CD14-positive monocyte (primary cell): ENCODE measurements at regions not wholly inside any gene's neighbourhood (a gene's known extent, or its start where the extent isn't known, plus 50 kb on each side); places are given as distances from the start of the nearest gene placed in this dataset.

ENCODE experiments used
- DNase-seq, 3 donors: peaks; one replicate each; pipeline ENCODE4 v3.0.0-alpha.2; 2011 to 2022
- H2AFZ ChIP-seq: 2 replicates; pipeline ENCODE4 v1.6.0; 2012; ENCODE audit warnings: mild to moderate bottlenecking, low read depth, low read length, inconsistent platforms; ENCODE audit not compliant: insufficient read depth, poor library complexity, severe bottlenecking
- H3K27ac ChIP-seq, 2 donors: 1 replicate in 1 of 2; 2 replicates in 1 of 2; pipeline ENCODE4 v1.5.1; 2012 to 2013; ENCODE audit warnings: low read length in 2 of 2, control low read depth in 1 of 2, inconsistent platforms in 1 of 2, low read depth in 1 of 2, mild to moderate bottlenecking in 1 of 2
- H3K27me3 ChIP-seq, 2 donors: one replicate each; pipeline versions ENCODE4 v1.6.0 to v1.6.1; 2011 to 2013; ENCODE audit warnings: low read length in 2 of 2; ENCODE audit not compliant: control insufficient read depth in 2 of 2, insufficient read depth in 2 of 2
- H3K36me3 ChIP-seq, 2 donors: replicated peaks in 1 of 2; 1 replicate in 1 of 2; 2 replicates in 1 of 2; pipeline versions ENCODE4 v1.5.1 to v1.6.1; 2012 to 2013; ENCODE audit warnings: low read length in 2 of 2, control low read depth in 1 of 2, inconsistent platforms in 1 of 2, mild to moderate bottlenecking in 1 of 2; ENCODE audit not compliant: insufficient read depth in 2 of 2, control insufficient read depth in 1 of 2
- H3K4me1 ChIP-seq, 2 donors: 1 replicate in 1 of 2; 2 replicates in 1 of 2; pipeline versions ENCODE4 v1.5.1 to v1.6.1; 2012 to 2013; ENCODE audit warnings: low read length in 2 of 2, control low read depth in 1 of 2, inconsistent platforms in 1 of 2, mild to moderate bottlenecking in 1 of 2, moderate library complexity in 1 of 2; ENCODE audit not compliant: insufficient read depth in 2 of 2, control insufficient read depth in 1 of 2
- H3K4me2 ChIP-seq: replicated peaks from 2 replicates; pipeline ENCODE3; 2012; ENCODE audit warnings: low read length, moderate library complexity, mild to moderate bottlenecking; ENCODE audit not compliant: poor library complexity, severe bottlenecking; ENCODE audit errors: extremely low read depth
- H3K4me3 ChIP-seq, 3 experiments: fragments of 200-600 bp in 1 of 3; sonication (generic) in 1 of 3; replicated peaks in 1 of 3; 1 replicate in 2 of 3; 2 replicates in 1 of 3; pipeline ENCODE4 v1.5.1; 2011 to 2013; ENCODE audit warnings: low read length in 3 of 3, mild to moderate bottlenecking in 3 of 3, control low read depth in 2 of 3, low read depth in 2 of 3, inconsistent platforms in 1 of 3, moderate library complexity in 1 of 3
- H3K79me2 ChIP-seq: 2 replicates; pipeline ENCODE4 v1.6.0; 2012; ENCODE audit warnings: mild to moderate bottlenecking, control low read depth, inconsistent platforms, low read length, moderate library complexity; ENCODE audit not compliant: insufficient read depth
- H3K9ac ChIP-seq: 2 replicates; pipeline ENCODE4 v1.6.0; 2017; ENCODE audit warnings: low read length, mild to moderate bottlenecking; ENCODE audit not compliant: insufficient read depth, poor library complexity, severe bottlenecking
- H3K9me3 ChIP-seq, 2 donors: replicated peaks in 1 of 2; 1 replicate in 1 of 2; 2 replicates in 1 of 2; pipeline versions ENCODE4 v1.5.1 to v1.6.1; 2012 to 2013; ENCODE audit warnings: low read length in 2 of 2, control low read depth in 1 of 2; ENCODE audit not compliant: control insufficient read depth in 1 of 2, insufficient read depth in 1 of 2
- H4K20me1 ChIP-seq: 2 replicates; pipeline ENCODE4 v1.6.0; 2012; ENCODE audit warnings: mild to moderate bottlenecking, low read length, control low read depth, moderate library complexity; ENCODE audit not compliant: insufficient read depth
- H3K27ac Mint-ChIP-seq, 7 donors: one replicate each; pipeline ENCODE4 v1.8.0; 2020; ENCODE audit warnings: mild to moderate bottlenecking in 7 of 7, mixed read lengths in 7 of 7, moderate library complexity in 6 of 7, inconsistent platforms in 2 of 7
- H3K27me3 Mint-ChIP-seq, 3 donors: one replicate each; pipeline ENCODE4 v1.8.0; 2021 to 2022; ENCODE audit warnings: low read depth in 3 of 3, mild to moderate bottlenecking in 3 of 3, mixed read lengths in 3 of 3, moderate library complexity in 3 of 3, inconsistent platforms in 1 of 3
- H3K36me3 Mint-ChIP-seq, 2 donors: one replicate each; pipeline ENCODE4 v1.8.0; 2020; ENCODE audit warnings: mixed read lengths in 2 of 2, inconsistent platforms in 1 of 2, mild to moderate bottlenecking in 1 of 2
- H3K4me1 Mint-ChIP-seq: one replicate; pipeline ENCODE4 v1.8.0; 2020; ENCODE audit warnings: mild to moderate bottlenecking, mixed read lengths
- H3K4me3 Mint-ChIP-seq, 2 donors: one replicate each; pipeline ENCODE4 v1.8.0; 2020; ENCODE audit warnings: mild to moderate bottlenecking in 2 of 2, mixed read lengths in 2 of 2, moderate library complexity in 1 of 2
- H3K9me3 Mint-ChIP-seq, 7 donors: one replicate each; pipeline ENCODE4 v1.8.0; 2020 to 2022; ENCODE audit warnings: mixed read lengths in 7 of 7, mild to moderate bottlenecking in 6 of 7, moderate library complexity in 6 of 7, inconsistent platforms in 2 of 7
- WGBS: methylation state at CpG from one replicate; pipeline ENCODE4 v1.1.5; 2013; ENCODE audit warnings: missing lambda C conversion rate; ENCODE audit not compliant: insufficient coverage; 5-methylcytosine and 5-hydroxymethylcytosine counted together
- intact Hi-C, 2 donors: fragments of 100-400 bp; cut with micrococcal nuclease; formaldehyde crosslinking; loops; one replicate each; pipeline versions ENCODE4 v1.15.0 to v1.15.1; 2023
- TF ChIP-seq, protein P1 (sequence below): fragments of 200-600 bp; IDR thresholded peaks from one replicate; pipeline ENCODE4 v1.8.0; 2022; ENCODE audit warnings: antibody characterized with exemption, mild to moderate bottlenecking

DNA sequence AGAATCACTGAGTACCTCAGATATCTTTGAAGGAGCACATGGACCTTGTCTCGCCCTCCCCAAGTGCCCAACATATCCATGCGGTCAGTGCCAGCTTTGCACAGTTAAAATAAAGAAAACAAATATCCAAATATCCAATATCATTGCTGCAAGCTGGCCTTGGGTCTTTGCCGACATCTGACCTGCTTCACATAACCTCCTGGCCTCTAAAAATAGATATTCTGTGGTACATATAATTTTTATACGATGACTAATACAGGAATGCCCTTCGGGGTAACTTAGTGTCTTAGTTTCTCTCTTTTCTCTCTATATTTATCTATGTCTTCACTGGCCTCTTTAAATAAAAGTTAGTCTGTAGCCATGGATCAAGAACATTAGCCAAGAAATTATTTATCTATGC is 67.8 kb downstream of the MAF start:
- no peak overlapping the region for H3K27ac ChIP-seq
- DNase-seq: no peak
- H3K9ac ChIP-seq: no peak overlapping the region
- H3K4me3 ChIP-seq: no peak overlapping the region
- no peak overlapping the region for H3K4me2 ChIP-seq
- intact Hi-C loops: no loop called here
- H3K79me2 ChIP-seq: no peaks in the 10 kb centered on the region
- no peaks in the 10 kb centered on the region for H3K27me3 ChIP-seq
- no peaks in the 10 kb centered on the region for H3K36me3 Mint-ChIP-seq
- H2AFZ ChIP-seq: no peak overlapping the region
- H3K4me3 Mint-ChIP-seq: no peak overlapping the region
- H3K36me3 ChIP-seq: no peaks in the 10 kb centered on the region
- H3K27me3 Mint-ChIP-seq: peaks cover 0 to 3% (median 3%) of the 10 kb centered on the region in 3 donors
- TF ChIP-seq, protein P1, sequence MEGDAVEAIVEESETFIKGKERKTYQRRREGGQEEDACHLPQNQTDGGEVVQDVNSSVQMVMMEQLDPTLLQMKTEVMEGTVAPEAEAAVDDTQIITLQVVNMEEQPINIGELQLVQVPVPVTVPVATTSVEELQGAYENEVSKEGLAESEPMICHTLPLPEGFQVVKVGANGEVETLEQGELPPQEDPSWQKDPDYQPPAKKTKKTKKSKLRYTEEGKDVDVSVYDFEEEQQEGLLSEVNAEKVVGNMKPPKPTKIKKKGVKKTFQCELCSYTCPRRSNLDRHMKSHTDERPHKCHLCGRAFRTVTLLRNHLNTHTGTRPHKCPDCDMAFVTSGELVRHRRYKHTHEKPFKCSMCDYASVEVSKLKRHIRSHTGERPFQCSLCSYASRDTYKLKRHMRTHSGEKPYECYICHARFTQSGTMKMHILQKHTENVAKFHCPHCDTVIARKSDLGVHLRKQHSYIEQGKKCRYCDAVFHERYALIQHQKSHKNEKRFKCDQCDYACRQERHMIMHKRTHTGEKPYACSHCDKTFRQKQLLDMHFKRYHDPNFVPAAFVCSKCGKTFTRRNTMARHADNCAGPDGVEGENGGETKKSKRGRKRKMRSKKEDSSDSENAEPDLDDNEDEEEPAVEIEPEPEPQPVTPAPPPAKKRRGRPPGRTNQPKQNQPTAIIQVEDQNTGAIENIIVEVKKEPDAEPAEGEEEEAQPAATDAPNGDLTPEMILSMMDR: no peak
- H3K4me1 ChIP-seq: peaks cover 12 to 13% of the 10 kb centered on the region in 2 donors
- no peaks in the 10 kb centered on the region for H3K9me3 ChIP-seq
- 85% methylated on average over 2 of the region's 5 CpGs for WGBS
- H3K4me1 Mint-ChIP-seq: peaks cover 12% of the 10 kb centered on the region
- H3K27ac Mint-ChIP-seq: no peak overlapping the region
- H4K20me1 ChIP-seq: no peaks in the 10 kb centered on the region
- H3K9me3 Mint-ChIP-seq: peaks cover 0 to 2% (median 0%) of the 10 kb centered on the region in 7 donors

- H3K9ac ChIP-seq: no peak overlapping the region
- no peaks in the 10 kb centered on the region for H3K36me3 ChIP-seq
- H3K27me3 ChIP-seq: no peaks in the 10 kb centered on the region
- no peaks in the 10 kb centered on the region for H4K20me1 ChIP-seq
- H3K27ac ChIP-seq: no peak overlapping the region
- no CpG with 5 or more reads among the region's 4 CpGs for WGBS
- no peak overlapping the region for H3K4me3 ChIP-seq
- no peak overlapping the region for H3K4me2 ChIP-seq
- no peaks in the 10 kb centered on the region for H3K79me2 ChIP-seq
- Mint-ChIP-seq H3K27me3 (peaks cover 0 to 3% (median 3%) of the 10 kb centered on the region in 3 donors), H3K27ac (no peak overlapping the region), H3K4me3 (no peak overlapping the region), H3K4me1 (peaks cover 12% of the 10 kb centered on the region), H3K9me3 (peaks cover 0 to 2% (median 0%) of the 10 kb centered on the region in 7 donors), H3K36me3 (no peaks in the 10 kb centered on the region)
- no peak for DNase-seq
- H2AFZ ChIP-seq: no peak overlapping the region
- no peaks in the 10 kb centered on the region for H3K9me3 ChIP-seq
- intact Hi-C loops: no loop called here
- H3K4me1 ChIP-seq: peaks cover 12 to 13% of the 10 kb centered on the region in 2 donors
- TF ChIP-seq, protein P1: no peak
Observed at GRCh38 chr16:79532273-79532672, 68.3 kb downstream of the MAF start.
